HG02884 (cell line): ENCODE measurements at regions not wholly inside any gene's neighbourhood (a gene's known extent, or its start where the extent isn't known, plus 50 kb on each side); places are given as distances from the start of the nearest gene placed in this dataset.

Experiments
- ATAC-seq: cut with Tn5 transposase; IDR thresholded peaks from one replicate; pipeline ENCODE4 v1.9.1; 2021; ENCODE audit warnings: mild to moderate bottlenecking, moderate library complexity; ENCODE audit not compliant: unreplicated experiment

- no peak for ATAC-seq
These were observed 237.6 kb downstream of the LACC1 start for GRCh38 chr13:44117351-44117750.

- ATAC-seq, result no peak
These were observed 238.1 kb downstream of the LACC1 start for GRCh38 chr13:44117816-44118215.

- ATAC-seq, result no peak
These were observed 239.2 kb downstream of the LACC1 start for GRCh38 chr13:44118881-44119280.

- no peak for ATAC-seq
These were observed 240.3 kb downstream of the LACC1 start for GRCh38 chr13:44120043-44120442.

- ATAC-seq, result no peak
These were observed 241.4 kb downstream of the LACC1 start for GRCh38 chr13:44120849-44121755.

- no peak for ATAC-seq
These were observed 244.6 kb downstream of the LACC1 start for GRCh38 chr13:44124352-44124751.

- no peak for ATAC-seq
These were observed 246.3 kb downstream of the LACC1 start for GRCh38 chr13:44125943-44126469.

GRCh38 chr13:44128552-44129001 lies 245.0 kb upstream of the SERP2 start:
- no peak for ATAC-seq

GRCh38 chr13:44129418-44129817 lies 244.2 kb upstream of the SERP2 start:
- ATAC-seq, result no peak

- ATAC-seq, result no peak
These were observed 242.5 kb upstream of the SERP2 start for GRCh38 chr13:44131069-44131614.

GRCh38 chr13:44132710-44133109 lies 240.9 kb upstream of the SERP2 start:
- ATAC-seq, result no peak

GRCh38 chr13:44133626-44134025 lies 240.0 kb upstream of the SERP2 start:
- no peak for ATAC-seq

- no peak for ATAC-seq
These were observed 238.1 kb upstream of the SERP2 start for GRCh38 chr13:44135566-44135965.

- no peak for ATAC-seq
These were observed 236.8 kb upstream of the SERP2 start for GRCh38 chr13:44136696-44137268.

GRCh38 chr13:44137466-44137865 lies 236.2 kb upstream of the SERP2 start:
- no peak for ATAC-seq

GRCh38 chr13:44140146-44140545 lies 233.5 kb upstream of the SERP2 start:
- no peak for ATAC-seq

GRCh38 chr13:44140888-44141724 lies 232.5 kb upstream of the SERP2 start:
- no peak for ATAC-seq

- ATAC-seq, result peak; percentile 100
These were observed 231.7 kb upstream of the SERP2 start for GRCh38 chr13:44141725-44142539.

GRCh38 chr13:44142540-44142867 lies 231.1 kb upstream of the SERP2 start:
- no peak for ATAC-seq
